HG03460 (cell line): ENCODE measurements at regions not wholly inside any gene's neighbourhood (a gene's known extent, or its start where the extent isn't known, plus 50 kb on each side); places are given as distances from the start of the nearest gene placed in this dataset.
"Not testable (repeated sequence)": the region's sequence is repeated elsewhere in the genome, so short reads cannot be mapped to it uniquely, and the experiment has no call there.

ENCODE experiments used
- ATAC-seq: cut with Tn5 transposase; IDR thresholded peaks from one replicate; pipeline ENCODE4 v1.9.1; 2021; ENCODE audit not compliant: unreplicated experiment

- no peak for ATAC-seq
Measured at GRCh38 chr12:67484791-67485480, 163.6 kb upstream of the DYRK2 start.

DNA sequence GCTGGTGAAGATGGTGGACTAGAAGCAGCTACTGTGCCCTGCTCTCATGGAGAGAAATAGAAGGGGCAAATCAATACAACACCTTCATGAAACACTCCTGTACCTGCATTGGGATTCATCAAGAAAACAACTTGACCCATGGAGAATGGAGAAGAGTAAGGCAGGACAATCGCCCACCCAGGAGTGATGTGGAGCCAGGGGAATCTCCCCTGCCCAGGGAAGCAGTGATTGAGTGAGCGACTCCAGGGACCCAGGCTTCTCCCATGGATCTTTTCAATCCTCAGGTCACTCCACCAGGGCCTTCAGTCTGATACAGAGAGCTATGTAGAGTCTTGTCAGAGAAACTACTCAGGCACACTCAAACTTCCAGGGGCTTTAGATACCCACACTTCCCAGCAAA lies 161.9 kb upstream of the DYRK2 start:
- ATAC-seq: no peak

GRCh38 chr12:67488349-67488748 lies 160.2 kb upstream of the DYRK2 start:
- not testable (repeated sequence) for ATAC-seq

GRCh38 chr12:67489007-67489406 lies 159.5 kb upstream of the DYRK2 start:
- no peak for ATAC-seq

GRCh38 chr12:67496581-67496980 lies 152.0 kb upstream of the DYRK2 start:
- no peak for ATAC-seq

DNA sequence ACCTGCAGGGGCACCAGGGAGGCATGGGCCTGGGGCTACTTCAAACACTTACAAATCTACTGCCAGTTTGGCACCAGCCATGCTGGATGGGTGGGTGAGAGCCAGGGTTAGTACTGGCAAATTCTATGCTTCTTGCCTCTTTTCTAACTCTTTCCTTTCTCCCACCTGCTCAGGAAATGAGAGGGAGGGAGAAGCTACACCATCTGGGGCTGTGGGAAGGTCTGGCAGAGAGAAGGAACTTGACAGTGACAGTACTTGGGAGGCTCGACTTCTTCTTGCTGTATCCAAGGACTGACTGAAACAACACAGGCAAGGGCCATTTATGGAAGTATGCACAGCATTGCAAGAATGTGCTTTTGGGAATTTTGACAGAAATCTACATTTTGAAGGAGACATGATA lies 149.6 kb upstream of the DYRK2 start:
- ATAC-seq: no peak

DNA sequence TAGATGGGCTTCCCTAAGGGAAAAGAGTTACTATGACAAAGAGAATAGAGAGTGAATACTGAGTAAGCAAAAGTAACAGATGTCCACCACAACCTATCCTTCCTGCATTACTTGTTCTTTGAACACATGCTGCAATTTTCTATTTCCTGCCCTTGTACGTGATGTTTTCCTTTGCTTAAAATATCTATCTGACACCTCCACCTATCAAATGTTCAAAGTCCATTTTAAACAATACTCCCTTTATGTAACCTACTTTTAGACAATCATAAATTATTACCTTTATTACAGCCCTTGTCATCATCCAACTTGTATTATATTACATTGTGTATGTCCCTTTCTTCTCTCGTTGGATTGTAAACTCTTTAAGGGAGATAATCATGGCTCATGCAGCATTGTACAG lies 147.2 kb upstream of the DYRK2 start:
- no peak for ATAC-seq

DNA sequence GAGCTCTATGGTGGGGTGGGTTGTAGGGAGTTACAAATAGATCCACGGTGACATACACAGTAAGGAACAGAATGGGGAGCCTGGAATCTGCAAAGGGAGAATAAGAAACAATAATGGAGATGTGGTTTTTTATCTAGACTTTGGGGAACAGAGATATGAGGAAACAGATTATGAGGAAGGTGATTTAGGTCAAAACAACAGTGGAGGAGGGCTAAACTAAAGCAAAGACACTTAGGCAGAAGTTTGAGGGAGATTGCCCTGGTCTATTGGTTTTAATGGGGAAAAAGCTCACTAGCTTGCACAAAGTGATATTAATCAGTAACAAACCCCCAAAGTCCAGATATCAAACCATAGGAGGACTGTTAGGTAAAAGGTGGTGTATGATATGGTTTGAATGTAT lies 144.5 kb upstream of the DYRK2 start:
- ATAC-seq: no peak

DNA sequence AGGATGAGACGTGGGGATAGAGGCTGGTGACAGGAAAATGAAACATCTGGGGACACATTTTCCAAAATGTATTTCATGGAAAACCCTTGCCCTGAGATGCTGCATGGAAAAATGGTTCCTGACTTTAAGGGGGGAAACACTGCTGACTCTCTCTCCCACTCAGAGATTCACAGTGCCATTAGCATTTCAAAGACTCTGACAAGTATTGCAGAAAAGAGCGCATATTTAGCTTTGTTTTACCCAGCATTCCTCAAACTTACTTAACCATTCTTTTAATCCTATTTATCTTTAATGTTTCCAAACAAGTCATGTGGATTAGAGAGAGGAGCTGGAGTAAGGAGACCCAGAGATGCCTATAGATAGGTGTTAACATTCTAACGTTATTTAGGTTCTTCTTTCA lies 141.8 kb upstream of the DYRK2 start:
- ATAC-seq: no peak

DNA sequence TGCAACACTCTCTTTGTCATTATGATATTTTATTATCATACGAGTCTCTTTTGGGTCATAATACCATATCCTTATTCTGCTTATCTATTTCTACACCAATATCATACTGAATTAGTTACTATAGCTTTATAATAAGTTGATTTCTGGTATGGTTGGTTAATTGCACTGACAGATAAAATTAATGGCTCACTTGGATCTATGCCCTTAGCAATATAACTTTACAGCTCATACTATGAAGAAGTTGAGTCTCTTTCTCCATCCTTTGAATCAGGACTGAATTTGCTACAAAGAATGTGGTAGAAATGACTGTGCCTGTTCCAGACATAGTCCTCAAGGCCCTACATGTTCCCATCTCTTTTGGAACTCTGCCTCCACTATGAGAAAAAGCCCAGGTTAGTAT lies 139.7 kb upstream of the DYRK2 start:
- ATAC-seq: no peak

GRCh38 chr12:67509666-67510386 lies 138.7 kb upstream of the DYRK2 start:
- ATAC-seq: no peak

DNA sequence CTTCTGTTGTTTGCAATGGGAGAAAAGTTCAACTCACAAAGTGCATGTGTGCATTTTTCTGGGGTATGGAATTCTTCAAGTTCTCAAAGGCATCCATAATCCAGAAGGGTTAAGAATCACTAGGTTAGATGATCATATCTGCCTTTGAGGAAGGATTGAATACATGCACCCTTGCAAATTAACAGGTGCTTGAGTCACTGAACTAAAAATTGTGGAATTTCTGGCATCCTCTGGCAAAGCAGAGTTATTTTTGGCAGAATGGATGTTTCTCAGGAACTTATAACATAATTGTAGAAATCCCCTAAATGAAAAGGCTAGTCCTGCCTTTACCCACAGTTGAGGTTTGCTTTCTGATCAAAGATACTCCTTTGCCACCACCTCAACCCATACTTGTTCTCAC lies 136.5 kb upstream of the DYRK2 start:
- ATAC-seq: no peak

- no peak for ATAC-seq
Measured at GRCh38 chr12:67514502-67514901, 134.0 kb upstream of the DYRK2 start.

DNA sequence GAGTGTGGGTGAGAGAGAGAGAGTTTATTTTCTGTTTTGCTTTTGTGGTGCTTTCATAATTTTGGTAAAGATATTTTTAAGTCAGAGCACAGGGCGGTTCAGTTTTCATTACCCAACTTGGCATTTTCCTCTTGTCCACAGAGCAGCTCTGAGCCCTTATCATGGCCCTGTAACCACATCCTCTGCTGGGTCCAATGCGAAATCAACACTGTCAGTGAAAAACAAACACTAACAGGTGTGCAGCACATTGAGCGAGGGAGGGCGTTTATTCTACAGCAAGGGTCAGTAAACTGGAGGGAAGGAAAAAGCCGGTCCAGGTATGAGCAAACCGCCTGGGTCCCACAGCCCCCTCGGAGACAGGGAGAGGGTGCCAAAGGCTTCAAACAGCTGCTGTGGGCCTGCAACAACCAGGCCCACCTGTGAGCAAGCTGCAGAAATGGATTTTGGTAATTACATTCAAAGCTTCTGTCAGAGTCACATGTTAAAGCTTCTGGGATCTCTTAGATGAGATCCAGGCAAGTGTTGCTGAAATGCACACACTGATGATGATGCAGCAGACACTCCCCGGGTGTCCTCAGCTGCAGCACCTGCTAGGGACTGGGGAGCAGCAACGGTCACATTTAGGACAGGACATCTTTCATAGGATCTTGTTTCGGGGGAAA lies 132.7 kb upstream of the DYRK2 start:
- ATAC-seq: peak; percentile 85

- ATAC-seq: no peak
Measured at GRCh38 chr12:67517181-67517887, 131.2 kb upstream of the DYRK2 start.

DNA sequence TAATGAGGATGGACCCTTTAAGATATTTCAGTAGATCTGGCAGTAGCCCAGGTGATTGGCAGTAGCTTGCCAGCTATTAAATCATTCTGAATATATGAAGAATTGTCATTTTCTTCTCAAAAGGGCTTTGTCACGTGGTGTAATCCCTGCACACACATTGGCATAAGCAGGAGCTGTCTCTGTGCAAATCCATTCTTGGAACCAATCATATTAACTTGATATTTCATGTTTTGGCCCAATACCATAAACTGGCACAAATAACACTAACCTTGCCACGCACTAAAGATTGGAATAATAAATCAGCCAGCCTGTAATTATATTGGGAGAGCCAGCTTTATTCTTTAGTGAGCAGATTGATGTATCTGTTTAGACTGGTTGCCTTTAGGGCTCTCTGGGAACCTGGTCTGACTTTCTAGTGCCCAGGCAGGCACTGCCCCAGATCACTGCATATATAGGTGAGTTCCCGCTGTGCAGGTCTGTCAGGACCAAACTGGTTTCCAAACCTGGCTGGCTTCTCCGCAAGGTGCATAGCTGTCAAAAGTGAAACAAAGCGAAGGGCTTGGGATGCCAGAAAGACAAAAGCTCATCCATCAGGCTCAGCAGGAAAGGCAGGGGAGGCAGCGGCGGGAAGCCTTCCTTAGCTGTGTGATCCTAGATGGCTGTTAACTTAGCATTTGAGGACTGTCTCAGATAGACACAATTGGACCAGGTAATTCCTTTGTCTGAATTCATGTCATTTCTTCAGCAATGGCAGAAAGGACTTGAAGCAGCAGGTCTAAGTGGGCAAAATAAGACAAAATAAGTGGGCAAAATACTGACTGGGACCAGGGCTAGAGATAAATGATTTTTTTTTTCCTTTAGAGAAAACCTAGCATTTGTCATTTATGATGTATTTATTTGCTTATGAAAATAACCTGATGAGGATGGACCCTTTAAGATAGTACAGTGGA lies 128.8 kb upstream of the DYRK2 start:
- no peak for ATAC-seq

- ATAC-seq: no peak
Measured at GRCh38 chr12:67520606-67521005, 127.9 kb upstream of the DYRK2 start.

DNA sequence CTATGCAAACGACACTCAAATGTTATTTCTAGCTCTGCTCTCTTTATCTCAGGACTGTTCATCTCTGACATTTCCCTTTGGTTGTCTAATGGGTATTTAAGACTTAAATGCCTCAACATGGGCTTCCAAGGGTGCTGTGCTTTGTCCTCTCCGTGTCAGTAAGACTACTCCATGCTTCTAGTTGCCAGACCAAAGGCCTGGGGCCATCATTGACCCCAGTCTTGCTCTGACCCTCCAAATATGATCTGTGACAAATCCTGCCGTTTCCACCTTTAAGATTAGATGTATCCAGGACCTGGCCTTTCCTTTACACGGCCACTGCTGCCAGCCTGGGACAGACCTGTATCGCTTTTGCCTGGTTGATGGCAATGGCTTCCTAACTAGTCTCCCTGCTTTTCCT lies 126.3 kb upstream of the DYRK2 start:
- no peak for ATAC-seq

DNA sequence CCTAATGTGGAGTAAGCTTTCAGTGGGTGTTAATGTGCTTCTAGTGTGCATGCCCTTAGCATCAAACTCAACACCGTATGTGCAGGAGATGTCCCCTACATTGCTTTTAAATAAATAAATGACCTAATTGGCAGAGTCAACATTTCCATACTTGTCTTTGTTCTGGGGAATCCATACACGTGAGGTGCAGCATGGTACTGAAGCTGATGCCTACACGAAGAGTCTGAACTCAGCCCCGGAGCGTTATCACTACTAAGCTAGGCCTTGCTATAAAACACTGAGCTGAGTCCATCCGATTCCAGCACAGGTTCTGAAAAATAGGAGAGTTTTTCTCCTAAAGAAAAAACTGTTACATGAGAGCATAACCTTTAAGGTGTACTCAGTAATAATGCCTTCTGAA lies 125.0 kb upstream of the DYRK2 start:
- ATAC-seq: no peak

DNA sequence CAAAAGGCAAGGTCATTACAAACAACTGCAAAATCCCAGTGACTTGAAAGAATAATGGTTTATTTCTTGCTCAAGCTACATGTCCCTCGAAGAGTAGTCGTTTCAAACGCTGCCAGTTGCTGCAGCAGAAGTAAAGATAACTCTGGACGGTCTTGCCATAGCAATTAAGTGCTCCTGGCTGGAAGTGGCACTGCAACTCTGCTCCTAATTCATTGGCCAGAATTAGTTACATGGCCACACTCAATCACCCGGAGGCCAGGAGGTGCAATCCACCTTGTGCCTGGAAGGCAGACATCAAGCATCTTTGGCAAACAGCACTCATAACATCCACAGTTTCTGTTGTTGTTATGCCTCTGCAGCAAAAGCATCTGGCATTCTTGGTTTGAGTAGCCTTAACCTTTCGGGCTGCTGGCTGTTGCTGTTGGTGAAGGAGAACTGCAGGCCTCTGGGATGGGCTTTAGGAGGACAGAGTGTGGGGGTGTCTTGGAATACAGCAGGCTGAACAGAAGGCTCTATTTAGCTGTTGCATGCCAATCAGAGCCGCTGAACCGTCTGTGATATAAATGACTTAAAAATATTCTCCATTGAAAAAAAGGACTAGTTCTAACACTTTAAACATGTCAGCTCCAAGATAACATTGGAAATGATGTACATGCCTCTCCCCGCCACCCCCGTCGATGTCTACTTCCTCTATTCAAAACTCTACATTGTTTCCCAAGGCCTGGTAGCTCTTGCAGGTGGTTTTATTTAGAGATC lies 123.5 kb upstream of the DYRK2 start:
- no peak for ATAC-seq
